NCI-H524 (cell line): ENCODE measurements at regions not wholly inside any gene's neighbourhood (a gene's known extent, or its start where the extent isn't known, plus 50 kb on each side); places are given as distances from the start of the nearest gene placed in this dataset.

Source experiments
- DNase-seq, 2 experiments: peaks; one replicate each; lab custom pipeline; 2025; lab: John Stamatoyannopoulos, UW

DNA sequence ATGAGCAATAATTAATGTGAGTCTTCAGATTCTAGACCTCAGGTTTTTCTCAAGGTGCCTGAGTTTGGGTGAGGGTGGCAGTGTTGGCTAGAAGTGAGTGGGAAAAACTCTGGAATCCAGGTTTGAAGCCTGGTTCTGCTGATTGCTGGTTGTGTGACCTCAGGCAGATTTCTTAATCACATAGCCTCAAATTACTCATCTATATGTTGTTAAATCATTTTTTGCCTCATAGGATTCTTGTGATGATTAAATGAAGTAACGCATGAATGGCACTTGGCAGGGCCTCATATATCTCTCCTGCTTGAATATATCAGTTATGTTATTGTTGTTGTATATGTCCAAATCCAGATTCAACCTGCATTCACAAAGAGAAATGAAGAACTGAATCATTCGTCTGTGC is 60.5 kb downstream of the NR2F2 start:
- no peak for DNase-seq

DNA sequence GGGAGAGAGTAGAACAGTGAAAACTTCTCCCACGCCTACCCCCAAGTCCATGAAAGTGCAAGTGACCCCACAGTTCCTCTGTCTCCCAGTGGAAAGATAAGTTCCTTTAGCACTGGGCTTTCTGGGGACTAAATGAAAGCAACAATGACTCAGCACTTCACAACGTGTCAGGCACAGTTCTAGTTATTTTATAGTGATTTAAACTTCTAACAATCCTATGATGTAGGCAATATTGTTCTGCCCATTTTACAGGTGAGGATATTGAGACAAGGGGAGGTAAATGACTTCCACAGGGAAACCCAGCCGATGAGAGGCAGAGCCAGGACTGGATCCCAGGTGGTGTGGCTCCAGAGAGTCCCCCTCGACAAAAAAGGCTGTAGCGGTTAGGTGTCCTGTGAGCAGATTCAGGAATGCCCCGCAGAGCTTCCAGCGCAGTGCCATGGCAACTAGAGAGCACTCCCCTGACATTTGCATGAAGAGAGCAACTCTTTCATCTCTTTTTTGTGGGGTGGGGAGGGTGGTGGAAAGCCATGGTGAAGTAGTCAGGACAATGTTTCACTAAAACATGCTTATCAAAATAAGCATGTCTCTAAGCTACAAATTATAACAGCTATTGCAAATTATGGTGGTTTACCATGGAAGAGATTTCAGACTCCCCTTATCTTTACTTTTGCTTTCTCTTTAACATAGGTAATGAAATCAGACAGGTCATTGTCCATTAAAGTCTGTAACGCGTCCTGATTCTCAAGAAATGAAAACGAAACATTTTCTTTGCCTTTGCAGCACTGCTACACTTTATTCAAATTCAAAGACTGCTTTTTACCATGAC is 62.1 kb downstream of the NR2F2 start:
- DNase-seq: no peak

DNA sequence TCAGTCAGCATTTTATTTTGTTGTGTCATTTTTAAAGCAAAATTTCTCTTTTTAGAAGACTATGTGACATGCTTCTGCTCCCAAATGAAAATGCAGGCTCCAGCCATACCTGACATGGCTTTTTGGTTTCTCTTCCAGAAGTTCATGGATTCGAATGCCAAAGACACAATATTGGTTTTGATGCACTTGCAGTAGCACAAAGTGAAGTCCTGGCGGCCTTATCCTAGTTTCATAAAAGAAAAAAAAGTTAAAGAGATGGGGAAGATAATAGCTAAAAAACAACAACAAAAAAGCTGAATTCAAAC is 62.7 kb downstream of the NR2F2 start:
- no peak for DNase-seq

DNA sequence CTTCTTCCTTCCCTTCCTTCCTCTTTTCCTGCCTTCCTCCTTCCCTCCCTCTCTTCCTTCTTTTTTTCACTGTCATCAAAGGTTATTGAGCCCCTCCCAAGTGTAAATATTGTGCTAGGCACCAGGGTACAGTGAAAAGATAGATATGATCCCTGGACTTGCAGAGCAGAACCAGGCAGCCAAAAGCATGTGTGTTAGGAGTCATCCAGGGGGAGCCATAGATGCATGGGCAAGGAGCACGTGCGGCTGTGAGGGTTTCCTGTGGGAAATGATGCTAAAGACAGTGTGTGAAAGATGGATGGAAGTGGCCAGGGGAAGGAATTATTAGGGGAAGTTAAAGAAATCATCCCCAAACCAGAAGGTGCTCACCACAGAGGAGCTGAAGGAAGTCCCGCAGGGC is 65.2 kb downstream of the NR2F2 start:
- peak in 1 of 2 experiments; percentile 6 for DNase-seq

DNA sequence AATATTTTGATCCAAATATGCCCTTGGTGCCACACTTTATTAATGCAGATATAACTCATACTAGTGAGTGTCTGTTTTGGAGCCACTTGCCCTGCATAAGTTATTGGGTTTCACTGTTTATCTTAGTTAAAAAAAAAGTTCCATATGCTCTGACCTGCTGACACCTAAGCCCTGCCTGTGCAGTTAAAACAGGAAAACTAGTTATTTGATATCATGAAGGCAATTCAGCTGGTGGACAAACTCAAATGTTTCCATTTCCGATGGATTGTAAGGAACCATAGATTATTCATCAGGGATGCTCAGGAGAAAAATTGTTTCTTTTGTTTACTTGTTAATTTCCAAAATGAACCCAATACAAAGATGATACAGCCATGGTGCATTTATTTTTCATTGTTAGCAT is 68.3 kb downstream of the NR2F2 start:
- DNase-seq: peak in 1 of 2 experiments; percentile 55

DNA sequence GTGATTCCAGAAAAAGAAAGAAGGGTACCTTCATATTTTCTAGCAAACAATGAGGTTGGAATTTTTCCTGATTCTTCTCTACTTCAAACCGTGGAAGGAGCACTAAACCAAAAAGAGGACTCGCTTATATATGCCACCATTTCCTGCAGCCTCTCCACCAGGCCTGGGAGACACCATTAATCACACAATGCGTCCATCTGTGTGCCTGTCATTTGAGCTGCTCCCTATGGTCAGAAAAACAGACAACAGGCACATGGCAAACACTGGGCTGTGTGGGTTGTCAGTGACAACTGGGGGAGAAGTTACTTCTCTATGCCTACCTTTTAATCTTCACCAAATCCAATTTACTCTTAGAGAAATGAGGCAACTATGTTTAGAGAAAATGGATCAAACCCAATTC is 71.9 kb downstream of the NR2F2 start:
- DNase-seq: peak; percentile 47 to 78

DNA sequence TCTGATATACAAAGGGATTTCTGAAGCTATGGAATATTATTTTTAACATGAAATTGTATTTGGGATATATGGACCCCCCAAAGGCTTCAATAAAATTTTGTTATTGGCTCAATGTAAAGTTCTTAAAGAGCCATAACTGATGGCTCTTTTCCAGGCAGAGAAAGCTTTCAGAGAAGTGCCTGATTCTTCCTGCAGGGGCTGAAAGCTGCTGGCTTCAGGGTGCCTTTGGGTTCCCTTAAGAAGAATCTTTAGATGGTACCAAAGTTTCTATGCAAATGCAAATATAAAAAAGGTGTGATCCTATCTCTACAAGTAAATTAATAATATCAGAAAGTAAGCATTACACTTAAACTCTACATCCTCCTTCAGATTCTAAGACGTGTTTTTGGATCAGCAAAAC is 72.6 kb downstream of the NR2F2 start:
- DNase-seq: peak in 1 of 2 experiments; percentile 20

DNA sequence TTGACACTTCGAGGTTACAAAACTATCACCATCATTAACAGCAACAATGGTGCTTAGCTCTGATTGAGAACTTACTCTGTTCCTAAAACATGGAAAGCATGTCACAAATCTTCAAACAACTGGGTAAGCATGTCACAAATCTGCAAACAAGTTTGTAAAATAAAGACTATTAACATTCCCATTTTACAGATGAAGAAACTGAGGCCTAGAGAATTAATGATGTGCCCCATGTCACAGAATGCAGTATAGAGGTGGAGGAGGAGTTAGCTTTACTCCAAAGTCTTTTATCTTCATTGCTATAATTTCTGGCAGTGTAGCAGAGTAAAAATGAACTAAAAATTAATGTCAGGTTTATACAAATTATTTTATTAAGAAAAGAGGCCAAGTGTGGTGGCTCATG is 73.4 kb downstream of the NR2F2 start:
- DNase-seq: no peak

DNA sequence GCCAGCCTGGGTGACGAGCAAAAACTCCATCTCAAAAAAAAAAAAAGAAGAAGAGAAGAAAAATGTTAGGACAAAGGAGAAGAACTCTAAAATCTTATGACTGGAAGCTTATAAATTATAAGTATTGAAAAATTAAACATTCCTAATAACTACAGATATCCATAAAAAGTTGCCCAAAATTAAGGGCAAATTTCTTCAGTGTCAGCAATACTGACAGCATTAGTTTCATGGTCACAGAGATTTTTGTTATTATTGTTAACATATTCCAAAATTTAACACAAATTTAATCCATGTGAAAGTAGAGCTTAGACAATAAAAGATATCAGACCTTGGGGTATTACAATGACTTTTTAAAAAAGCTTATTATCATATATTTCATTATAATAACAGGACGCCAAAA is 74.1 kb downstream of the NR2F2 start:
- DNase-seq: no peak

DNA sequence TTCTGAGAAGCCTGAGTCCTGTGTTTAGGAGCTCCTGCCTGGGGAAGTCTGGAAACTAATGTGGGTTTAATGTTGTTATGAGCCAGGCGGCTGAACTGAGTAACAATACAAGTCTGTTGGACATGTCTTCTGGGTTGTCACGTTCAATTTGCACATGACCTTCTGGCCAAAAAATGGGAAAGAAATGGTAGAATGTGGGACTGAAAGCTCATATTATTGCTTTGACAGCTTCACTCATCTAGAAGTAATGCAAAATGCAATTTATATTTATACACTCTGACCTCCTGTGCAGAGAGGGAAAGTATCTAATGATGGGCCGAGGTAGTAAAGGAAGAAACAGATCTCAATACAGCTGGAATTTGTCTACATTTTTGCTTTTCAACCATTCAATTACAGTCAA is 75.8 kb downstream of the NR2F2 start:
- no peak for DNase-seq

DNA sequence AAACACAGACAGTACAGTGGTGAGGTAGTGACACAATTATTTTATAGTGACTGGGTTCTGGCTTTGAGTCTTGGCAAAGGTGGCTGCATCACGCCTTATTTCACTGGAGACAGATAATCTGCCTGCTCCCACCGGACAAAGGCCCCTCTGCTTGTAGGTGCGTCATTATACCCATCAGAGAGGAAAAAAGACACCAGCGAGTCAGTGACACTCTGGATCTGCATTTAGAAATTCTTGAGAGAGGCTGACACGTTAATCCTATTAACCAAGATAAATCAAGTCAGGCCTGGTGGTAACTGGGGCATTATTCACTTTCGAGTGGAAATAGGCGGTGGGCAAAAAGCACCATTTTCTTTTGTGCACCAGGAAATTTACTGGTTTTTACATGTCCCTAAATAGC is 76.2 kb downstream of the NR2F2 start:
- peak; percentile 7 to 53 for DNase-seq

DNA sequence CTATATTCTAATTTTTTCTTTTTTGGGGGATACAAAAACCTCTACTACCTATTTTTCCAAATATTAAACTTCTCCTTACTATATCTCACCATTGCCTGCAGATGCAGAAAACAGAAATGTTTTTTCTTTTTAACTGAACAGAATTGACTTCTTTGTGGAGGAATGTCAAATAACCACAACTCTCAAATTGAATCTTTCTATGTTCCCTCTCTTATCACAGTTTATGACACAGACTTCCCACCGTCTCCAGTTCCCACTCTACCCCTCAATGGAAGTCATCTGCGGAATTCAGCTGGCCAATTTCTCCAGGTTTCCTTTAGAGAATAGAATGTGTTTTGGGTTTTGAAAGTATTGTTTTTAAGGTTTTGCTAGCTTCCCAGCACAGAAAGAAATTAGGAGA is 77.0 kb downstream of the NR2F2 start:
- DNase-seq: no peak

DNA sequence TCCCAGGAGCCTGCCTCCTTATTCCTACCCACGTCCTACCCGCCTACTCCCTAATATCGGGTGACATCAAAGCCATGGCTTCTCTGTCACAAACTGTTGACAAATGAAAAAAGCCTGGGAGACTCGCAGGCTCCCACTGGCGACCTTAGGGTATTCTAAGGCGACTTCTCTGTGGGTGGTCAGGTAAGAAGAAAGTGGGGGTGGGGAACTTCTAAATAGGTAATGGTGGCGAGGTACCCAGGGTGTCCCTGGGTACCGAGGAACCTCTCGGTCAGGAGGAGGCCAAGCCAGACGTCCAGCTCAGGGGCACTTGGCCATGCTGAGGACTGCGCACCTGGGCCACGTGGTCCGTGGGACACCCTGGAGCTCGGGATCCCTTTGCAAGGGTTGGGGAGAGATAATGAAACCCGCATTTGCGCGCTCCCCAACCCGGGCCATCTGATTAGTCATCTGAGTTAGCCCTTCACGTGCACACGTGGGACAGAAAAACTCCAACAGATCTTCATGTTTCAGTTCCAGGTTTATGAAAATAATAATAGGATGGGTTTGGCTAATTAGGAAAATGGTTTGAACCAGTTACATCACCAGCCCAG is 78.2 kb downstream of the NR2F2 start:
- DNase-seq: no peak

DNA sequence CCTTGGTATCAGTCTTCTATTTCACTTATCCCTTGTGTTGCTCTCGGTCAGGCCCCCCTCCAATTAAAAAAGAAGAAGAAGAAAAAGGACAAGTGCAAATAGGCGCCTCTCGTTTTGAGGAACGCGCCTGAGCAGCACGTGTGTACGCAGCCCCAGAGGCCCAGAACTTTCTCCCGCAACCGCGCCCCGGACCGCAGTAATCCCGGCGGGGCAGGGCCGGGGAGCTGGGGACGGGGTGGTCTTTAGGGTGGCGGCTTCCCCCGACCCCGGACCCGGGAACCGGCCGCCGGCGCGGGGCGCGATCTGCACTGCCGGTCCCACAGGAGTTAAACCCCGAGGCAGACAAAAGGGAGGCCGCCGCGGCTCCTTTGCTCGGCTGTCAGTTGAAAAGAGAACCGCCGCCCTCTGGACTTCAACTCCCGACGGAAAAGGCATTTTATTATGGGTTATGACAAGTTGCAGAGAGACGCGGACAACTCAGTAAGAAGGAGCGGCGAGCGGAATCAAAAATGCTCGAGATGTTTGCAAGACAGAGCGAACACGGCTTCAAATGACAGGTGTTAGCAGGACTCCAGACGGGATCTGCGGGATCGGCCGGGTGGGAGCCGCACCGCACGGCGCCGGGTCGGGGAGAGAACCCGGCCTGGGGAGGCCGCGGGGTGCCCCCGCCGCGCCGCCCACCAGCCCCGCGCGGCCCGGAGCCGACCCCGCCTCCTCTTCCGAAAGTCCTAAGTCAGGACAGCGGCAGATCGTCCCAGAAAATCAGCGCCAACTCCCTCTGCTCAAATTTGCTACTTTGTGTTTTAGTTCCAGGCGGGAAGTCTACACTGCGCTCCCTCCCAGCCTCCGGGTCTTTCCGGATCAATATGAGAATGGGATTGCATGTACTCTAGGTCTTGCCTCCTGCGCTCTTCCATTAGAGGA is 79.0 kb downstream of the NR2F2 start:
- DNase-seq: peak; percentile 29 to 38

DNA sequence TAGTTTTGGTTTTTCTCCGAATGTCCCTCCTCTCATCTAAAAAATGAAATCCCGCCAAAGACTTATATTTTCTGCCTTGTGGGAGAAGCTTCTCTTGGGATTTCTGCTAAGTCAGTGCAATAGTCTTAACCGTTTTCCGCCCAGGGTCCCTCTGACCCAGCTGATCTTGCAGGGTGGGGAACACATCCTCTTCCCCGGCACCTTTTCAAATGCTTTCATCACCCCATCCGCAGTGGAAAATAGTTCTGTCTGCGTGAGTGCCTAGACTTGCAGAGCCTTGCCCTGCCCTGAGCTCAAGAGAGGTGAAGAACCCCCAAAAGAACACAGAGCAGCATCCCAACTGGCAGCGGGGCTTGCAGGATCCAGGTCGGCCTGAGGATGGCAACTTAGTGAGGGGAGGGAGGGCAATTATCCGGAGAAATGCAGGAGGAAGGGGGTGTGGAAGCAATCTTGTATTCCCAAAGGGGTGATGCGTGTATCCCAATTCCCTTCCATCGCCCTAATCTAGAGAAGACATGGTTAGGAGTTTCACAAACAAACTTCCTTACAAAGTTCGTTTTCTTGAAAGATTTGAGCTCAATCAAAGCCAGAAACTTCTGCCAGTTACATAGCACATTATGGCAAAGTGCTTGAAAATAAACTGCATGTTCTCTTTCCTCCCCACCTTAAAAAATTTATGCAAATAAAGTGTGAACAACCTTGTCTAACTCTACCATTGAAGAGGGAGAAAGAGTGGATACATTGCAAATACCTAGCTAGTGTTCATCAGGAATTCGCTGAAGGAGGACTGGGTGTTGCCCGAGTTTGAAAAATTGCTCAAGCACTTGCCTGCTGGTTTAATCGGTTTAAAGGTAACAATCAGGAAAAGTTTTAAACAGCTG is 79.9 kb downstream of the NR2F2 start:
- peak in 1 of 2 experiments; percentile 28 for DNase-seq

DNA sequence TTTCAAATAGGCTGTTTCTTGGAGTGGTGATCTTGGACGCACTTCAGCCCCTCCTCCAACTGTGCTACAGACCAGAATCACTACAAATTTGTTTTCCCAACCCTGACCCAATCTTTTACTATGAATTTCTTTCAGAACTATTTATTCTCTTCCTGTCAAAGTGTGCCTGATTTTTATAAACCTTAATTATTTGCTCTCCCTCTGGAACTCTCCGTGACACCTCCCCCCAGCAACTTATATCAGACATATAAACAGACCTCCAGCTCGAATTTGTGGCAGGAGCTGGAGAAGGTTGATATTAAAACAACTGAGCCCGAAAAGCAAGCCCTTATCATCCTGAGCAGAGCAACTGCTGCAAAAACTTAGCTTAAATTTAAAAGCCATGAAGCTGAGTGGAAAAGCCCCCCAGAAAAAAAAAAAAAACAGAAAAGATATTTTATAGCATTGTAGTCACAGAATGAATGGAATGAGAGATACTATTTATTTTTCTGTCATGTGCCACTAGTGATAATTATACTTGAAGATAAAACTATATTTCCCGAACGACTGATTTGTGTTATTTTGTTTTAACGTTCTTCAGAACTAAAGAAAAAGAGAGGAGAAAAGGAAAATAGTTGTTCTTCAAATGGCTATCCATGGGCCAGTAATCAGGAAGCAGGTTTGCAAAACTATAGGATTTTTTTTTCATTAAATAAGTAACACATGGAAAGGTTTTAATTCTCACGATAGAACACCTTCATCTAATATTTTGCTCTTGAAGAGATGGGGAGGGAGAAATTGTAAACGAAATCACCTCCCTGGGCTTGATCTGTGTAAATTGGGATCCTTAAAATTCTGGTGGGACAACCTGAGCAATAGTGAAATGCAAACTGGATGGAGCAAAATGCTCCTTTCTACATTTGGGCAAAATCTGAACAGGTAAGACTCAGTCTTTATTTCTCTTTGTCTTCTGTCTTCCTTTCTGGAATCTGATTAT is 80.8 kb downstream of the NR2F2 start:
- DNase-seq: no peak

DNA sequence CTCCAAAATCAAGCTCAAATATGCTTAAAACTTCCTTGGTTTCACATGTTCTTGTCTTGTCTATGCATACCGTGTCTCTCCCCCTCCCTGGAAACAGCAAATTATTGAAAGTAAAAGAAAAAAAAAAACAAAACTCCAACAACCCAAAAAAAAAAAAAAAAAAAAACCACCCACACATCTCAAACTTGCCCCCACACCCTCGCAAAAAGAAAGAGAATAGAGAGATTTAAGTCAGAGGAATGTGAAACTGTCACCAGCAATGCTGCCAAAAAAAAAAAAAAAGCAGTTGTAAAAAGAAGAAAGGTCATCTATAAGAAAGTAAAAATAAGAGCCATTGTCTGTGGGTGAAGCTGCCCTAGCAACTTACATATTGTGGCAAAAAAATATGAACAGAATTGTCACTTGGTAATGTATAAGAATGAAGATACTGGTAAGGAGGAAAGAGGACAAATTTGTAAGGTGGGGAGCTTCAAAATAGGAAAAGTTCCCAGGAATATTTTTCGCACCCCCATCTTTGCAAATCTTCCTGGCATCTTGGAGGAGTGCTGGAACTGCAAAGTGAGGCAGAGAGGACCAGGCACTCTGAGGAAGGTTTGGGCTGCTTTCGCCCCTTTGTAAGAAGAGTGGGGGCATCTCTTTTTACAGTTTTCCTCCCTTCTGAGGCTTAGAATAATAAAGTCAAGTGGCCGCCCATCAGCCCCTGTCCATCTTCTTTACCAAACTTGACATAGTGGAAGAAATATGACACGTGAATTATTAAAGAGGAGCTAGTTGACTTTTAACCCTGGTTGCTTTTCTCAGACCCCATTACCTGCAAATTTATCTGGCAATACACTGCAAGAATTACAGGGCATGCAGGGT is 81.8 kb downstream of the NR2F2 start:
- no peak for DNase-seq

DNA sequence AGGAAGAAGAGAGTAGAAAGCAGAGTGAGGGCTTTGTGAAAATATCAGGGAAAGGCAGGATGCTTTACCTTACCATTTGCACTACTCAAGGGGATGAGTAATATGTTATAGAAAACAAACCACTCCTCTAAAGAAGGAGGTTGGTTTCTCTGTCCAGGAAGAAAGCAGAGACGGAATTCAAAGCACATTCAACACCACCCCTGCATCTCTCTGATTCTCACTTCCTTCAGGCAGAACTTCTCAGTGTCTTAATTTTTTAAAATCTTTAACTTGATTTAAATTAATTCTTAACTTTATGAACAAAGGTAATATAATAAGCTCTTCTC is 82.4 kb downstream of the NR2F2 start:
- no peak for DNase-seq

DNA sequence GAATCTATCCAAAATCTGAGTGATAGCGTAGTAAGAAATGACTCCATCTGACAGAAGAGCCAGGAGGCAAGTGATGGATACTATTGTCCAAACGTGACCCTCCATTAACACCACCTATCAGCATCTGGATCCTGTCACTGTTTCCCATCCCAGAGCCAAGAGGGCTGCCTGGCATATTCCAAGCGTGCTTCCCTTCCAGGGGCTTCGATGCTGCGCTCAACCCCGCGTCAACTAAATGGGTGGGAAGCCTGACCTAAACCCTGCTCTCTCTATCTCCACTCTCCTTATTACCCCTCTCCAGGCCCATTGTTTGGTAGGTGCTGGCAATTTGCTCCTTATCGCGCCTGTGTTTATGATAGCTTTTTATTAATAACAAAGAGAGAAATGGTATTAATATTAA is 83.2 kb downstream of the NR2F2 start:
- no peak for DNase-seq

DNA sequence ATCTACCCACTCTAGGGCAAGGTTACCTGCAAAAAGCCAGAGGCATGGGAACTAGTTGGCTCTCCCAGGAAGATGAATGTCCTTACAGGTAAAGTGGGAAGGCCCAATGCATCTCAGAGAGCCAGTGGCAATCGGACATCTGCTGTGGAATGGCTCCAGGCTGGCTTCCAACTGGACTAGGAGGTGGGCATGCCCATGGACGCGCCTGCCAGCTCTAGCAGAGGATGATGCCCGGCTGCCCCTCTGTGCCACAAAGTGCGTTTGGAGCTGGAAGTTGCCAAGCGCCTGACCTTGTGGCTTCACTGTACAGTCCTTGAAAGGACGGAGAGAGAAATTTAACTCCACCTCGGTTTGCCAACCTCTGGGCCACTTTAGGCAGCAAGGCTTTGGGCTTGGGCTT is 84.4 kb downstream of the NR2F2 start:
- no peak for DNase-seq
